Fibroblast of lung (primary cell): ENCODE measurements at regions not wholly inside any gene's neighbourhood (a gene's known extent, or its start where the extent isn't known, plus 50 kb on each side); places are given as distances from the start of the nearest gene placed in this dataset.

ENCODE experiments used
- DNase-seq, 2 donors: peaks; one replicate each; pipeline versions ENCODE4 v3.0.0 to v3.0.0-alpha.2; 2010; ENCODE audit warnings: low read depth in 2 of 2
- H2AFZ ChIP-seq: 2 replicates; pipeline ENCODE4 v1.5.1; 2012; ENCODE audit warnings: low read length, control low read depth, inconsistent platforms
- H3K27ac ChIP-seq: 2 replicates; pipeline ENCODE4 v1.5.1; 2011; ENCODE audit warnings: low read length, control low read depth; ENCODE audit not compliant: insufficient read depth
- H3K27me3 ChIP-seq: 2 replicates; pipeline ENCODE4 v1.5.1; 2011; ENCODE audit warnings: mild to moderate bottlenecking, low read length; ENCODE audit not compliant: control insufficient read depth, insufficient read depth
- H3K36me3 ChIP-seq: 2 replicates; pipeline ENCODE4 v1.5.1; 2011; ENCODE audit warnings: low read length; ENCODE audit not compliant: control insufficient read depth, insufficient read depth
- H3K4me1 ChIP-seq: 2 replicates; pipeline ENCODE4 v1.5.1; 2011; ENCODE audit warnings: low read length; ENCODE audit not compliant: control insufficient read depth, insufficient read depth; ENCODE audit errors: extremely low read depth
- H3K4me2 ChIP-seq: 2 replicates; pipeline ENCODE4 v1.5.1; 2011; ENCODE audit warnings: low read length, control low read depth; ENCODE audit not compliant: insufficient read depth; ENCODE audit errors: extremely low read depth
- H3K4me3 ChIP-seq, 4 experiments: fragments of 200-600 bp in 1 of 4; sonication (generic) in 1 of 4; replicated peaks in 1 of 4; 2 replicates each; pipeline ENCODE4 v1.5.1; 2011 to 2016; ENCODE audit warnings: low read length in 4 of 4, low read depth in 3 of 4, mild to moderate bottlenecking in 3 of 4, control low read depth in 2 of 4, inconsistent platforms in 1 of 4, mixed read lengths in 1 of 4; ENCODE audit not compliant: insufficient read depth in 1 of 4; ENCODE audit errors: control extremely low read depth in 1 of 4
- H3K79me2 ChIP-seq: 2 replicates; pipeline ENCODE4 v1.5.1; 2012; ENCODE audit warnings: mild to moderate bottlenecking, low read length, inconsistent platforms; ENCODE audit not compliant: control insufficient read depth, insufficient read depth
- H3K9ac ChIP-seq: 2 replicates; pipeline ENCODE4 v1.5.1; 2011; ENCODE audit warnings: mild to moderate bottlenecking, low read length, control low read depth; ENCODE audit not compliant: insufficient read depth
- H3K9me3 ChIP-seq: 2 replicates; pipeline ENCODE4 v1.5.1; 2012; ENCODE audit warnings: low read depth, low read length; ENCODE audit not compliant: control insufficient read depth, insufficient read depth
- H4K20me1 ChIP-seq: 2 replicates; pipeline ENCODE4 v1.5.1; 2011; ENCODE audit warnings: low read length; ENCODE audit not compliant: control insufficient read depth, insufficient read depth; ENCODE audit errors: extremely low read depth
- CTCF ChIP-seq, 2 donors: IDR thresholded peaks in 1 of 2; conservative IDR thresholded peaks in 1 of 2; 1 replicate in 1 of 2; 2 replicates in 1 of 2; pipeline ENCODE4 v1.5.1; 2011 to 2012; ENCODE audit warnings: low read length in 2 of 2, control low read depth in 1 of 2, inconsistent platforms in 1 of 2, low read depth in 1 of 2, mild to moderate bottlenecking in 1 of 2
- EZH2 ChIP-seq: IDR thresholded peaks from 2 replicates; pipeline ENCODE4 v1.5.1; 2012; ENCODE audit warnings: low read length, control low read depth, mild to moderate bottlenecking; ENCODE audit errors: missing control alignments

DNA sequence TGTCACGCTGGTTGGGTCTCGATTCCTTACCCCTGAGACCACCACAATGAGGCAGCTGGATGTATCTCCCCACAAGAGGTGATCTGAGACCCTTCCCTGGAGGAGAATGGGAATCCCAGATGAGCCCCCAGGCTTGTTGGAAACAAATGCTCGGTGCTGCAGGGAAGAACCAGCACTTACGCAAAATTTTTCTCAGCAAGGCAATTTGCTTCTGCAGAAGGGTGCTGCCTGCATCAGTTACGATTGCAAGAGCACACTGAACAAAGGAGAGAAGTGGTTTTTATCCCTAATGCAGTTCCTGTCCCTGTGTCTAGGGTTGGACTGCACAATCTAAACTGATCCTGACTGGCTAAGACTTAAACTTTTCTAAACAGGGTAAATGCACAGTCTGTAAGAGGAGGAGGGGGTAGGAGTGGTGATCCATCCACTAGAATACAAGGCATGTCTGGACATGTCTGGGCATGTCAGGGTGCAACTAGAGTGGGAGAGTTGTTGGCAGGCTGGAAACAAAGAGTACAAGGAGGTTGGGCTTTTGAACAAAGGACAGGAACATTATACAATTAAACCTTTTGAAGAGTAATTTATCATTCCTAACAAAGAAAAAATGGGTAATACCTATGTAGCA lies 114.9 kb upstream of the FAM3C start:
- DNase-seq, result peak; percentile 17 to 25
- no peaks in the 10 kb centered on the region for H3K79me2 ChIP-seq
- no peak overlapping the region for H3K27ac ChIP-seq
- no peaks in the 10 kb centered on the region for H3K36me3 ChIP-seq
- H2AFZ ChIP-seq, result no peak overlapping the region
- no peak overlapping the region for H3K4me2 ChIP-seq
- no peaks in the 10 kb centered on the region for H3K9me3 ChIP-seq
- H3K9ac ChIP-seq, result no peak overlapping the region
- H3K4me1 ChIP-seq, result no peaks in the 10 kb centered on the region
- H4K20me1 ChIP-seq, result no peaks in the 10 kb centered on the region
- TF ChIP-seq CTCF (conservative IDR thresholded peaks at IDR 0.05 in 1 of 2, IDR thresholded peaks at IDR 0.05 in 1 of 2; ENCODE audit: low read depth in 1 of 2, low read length in 2 of 2) (no peak), EZH2 (no peak)
- no peaks in the 10 kb centered on the region for H3K27me3 ChIP-seq
- H3K4me3 ChIP-seq, result no peak overlapping the region

DNA sequence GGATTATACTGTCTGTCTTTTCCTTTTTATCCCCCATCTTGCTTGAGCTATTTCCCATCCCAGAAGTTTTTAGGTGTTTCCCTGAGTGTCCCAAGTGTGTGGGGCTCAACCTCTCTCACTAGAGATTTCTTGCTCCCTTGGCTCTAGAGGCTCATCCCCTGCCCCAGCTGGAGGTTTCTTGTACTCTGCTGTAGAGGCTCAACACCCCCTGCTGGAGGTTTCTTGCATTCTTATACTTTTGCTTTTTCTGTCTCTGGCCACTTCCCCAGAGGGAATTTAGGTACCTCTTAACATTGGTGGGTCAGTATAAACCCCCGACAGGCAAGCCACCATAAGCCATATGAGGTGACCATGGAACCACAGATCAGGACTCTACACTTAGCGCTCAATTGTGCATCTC lies 114.2 kb upstream of the FAM3C start:
- no peak overlapping the region for H3K4me2 ChIP-seq
- no peak overlapping the region for H3K4me3 ChIP-seq
- TF ChIP-seq EZH2, result no peak
- TF ChIP-seq CTCF (conservative IDR thresholded peaks at IDR 0.05 in 1 of 2, IDR thresholded peaks at IDR 0.05 in 1 of 2; ENCODE audit: low read depth in 1 of 2, low read length in 2 of 2), result no peak
- no peaks in the 10 kb centered on the region for H3K9me3 ChIP-seq
- no peaks in the 10 kb centered on the region for H3K36me3 ChIP-seq
- H3K27ac ChIP-seq, result no peak overlapping the region
- no peaks in the 10 kb centered on the region for H3K27me3 ChIP-seq
- DNase-seq, result no peak
- no peak overlapping the region for H2AFZ ChIP-seq
- no peaks in the 10 kb centered on the region for H3K4me1 ChIP-seq
- no peaks in the 10 kb centered on the region for H3K79me2 ChIP-seq
- H4K20me1 ChIP-seq, result no peaks in the 10 kb centered on the region
- no peak overlapping the region for H3K9ac ChIP-seq

- DNase-seq, result no peak
- Histone ChIP-seq H3K27ac (no peak overlapping the region), H3K36me3 (no peaks in the 10 kb centered on the region), H3K9ac (no peak overlapping the region), H3K79me2 (no peaks in the 10 kb centered on the region), H3K4me2 (no peak overlapping the region), H3K4me3 (no peak overlapping the region), H3K27me3 (no peaks in the 10 kb centered on the region), H3K4me1 (no peaks in the 10 kb centered on the region), H2AFZ (no peak overlapping the region), H4K20me1 (no peaks in the 10 kb centered on the region), H3K9me3 (no peaks in the 10 kb centered on the region)
- TF ChIP-seq CTCF (conservative IDR thresholded peaks at IDR 0.05 in 1 of 2, IDR thresholded peaks at IDR 0.05 in 1 of 2; ENCODE audit: low read depth in 1 of 2, low read length in 2 of 2) (no peak), EZH2 (no peak)
Measured at GRCh38 chr7:121505540-121506182, 109.6 kb upstream of the FAM3C start.
